HG02763 (cell line): ENCODE measurements at regions not wholly inside any gene's neighbourhood (a gene's known extent, or its start where the extent isn't known, plus 50 kb on each side); places are given as distances from the start of the nearest gene placed in this dataset.
"Not testable (repeated sequence)": the region's sequence is repeated elsewhere in the genome, so short reads cannot be mapped to it uniquely, and the experiment has no call there.

Experiments used
- ATAC-seq: cut with Tn5 transposase; IDR thresholded peaks from one replicate; pipeline ENCODE4 v1.9.1; 2021; ENCODE audit warnings: mild to moderate bottlenecking, moderate library complexity; ENCODE audit not compliant: unreplicated experiment

DNA sequence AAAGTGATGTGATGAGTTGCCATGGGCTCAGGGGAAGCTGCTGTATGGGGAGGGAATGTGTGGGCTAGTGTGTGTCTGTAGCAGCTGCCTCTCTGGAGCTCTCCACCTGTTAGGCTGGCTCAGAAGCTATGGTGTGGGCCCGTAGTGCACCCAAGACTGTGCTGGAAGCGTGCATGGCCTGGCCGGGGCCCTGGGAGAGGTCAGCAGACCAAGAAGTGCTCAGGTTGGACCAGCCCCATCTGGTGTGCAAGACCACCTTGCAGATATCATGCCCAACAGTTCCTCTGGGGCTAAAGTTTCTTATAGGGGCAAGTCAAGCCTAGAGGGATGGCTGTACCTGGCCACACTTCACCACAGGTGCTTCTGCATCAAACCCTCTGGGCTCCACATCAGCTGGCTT is 274.4 kb upstream of the CCDC179 start:
- ATAC-seq = no peak

DNA sequence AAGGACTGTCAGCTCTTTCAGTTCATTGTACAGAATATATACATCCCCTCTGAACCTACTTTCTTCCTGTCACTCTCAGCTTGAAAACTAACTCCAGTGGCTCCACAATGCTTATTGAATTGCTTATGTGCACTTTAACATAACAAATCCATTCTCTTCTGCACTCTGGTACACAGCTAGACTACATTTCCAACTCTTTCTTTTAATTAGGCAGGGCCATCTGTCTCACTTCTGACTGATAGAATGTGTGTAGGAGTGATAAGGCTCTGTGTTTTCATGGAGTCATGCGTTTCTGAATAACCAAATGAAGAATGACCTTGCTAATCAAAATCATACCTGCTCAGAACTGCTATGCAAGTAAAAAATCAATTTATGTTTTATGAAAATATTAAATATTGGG is 278.5 kb upstream of the CCDC179 start:
- no peak for ATAC-seq

DNA sequence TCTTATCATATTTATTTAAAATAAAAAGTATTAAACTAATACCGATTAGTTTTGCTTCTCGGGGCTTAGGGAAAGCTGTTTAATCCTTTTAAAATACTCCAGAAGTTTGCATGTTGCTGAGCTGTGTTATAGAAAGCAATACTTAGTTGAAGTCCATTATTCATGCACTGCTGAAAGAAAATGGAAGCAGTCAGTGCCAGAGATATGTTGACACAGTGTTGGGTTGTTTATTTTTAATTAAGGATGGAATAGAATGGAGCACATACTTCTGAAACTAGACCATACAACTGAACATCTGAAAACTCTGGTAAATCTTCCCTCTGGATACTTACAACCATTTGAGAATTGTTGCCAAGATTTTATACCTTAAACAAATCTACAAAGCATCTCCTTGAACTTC is 282.7 kb upstream of the CCDC179 start:
- no peak for ATAC-seq

DNA sequence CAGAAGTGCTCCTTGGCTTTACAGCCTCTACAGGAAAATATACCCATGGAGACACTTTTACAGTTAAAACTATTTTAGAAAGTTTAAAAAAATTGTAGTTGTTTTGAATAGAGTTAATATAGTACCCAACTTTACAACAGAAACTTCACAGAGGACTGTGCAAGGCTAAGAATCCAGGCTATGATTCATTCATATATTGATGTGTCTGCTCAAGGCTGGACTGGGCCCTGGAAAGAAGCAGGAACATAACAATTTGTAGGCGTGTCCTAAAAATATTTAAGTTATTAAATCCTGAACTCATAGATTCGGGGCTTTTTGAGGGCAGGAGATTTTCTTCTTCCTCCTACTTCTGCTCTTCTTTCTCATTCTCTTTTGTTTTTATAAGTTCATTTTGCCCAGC is 291.5 kb upstream of the CCDC179 start:
- no peak for ATAC-seq

DNA sequence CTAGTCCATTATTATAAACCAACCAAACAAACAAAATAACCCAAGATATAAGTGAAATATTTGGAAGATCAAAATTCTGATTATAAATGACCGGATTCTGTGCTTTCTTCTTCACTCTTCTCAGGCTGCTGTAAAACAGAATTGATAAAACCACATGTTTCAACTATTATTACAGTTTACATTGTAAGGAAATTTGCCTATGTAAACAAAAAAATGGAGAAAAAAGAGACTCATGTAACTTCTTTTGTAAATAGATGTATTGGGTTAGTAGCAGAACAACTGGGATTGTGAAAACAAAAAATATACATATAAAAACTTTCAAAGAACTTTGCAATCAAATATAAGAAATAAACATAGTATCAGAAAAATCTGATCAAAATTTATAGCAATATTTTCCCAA is 295.2 kb upstream of the CCDC179 start:
- no peak for ATAC-seq

DNA sequence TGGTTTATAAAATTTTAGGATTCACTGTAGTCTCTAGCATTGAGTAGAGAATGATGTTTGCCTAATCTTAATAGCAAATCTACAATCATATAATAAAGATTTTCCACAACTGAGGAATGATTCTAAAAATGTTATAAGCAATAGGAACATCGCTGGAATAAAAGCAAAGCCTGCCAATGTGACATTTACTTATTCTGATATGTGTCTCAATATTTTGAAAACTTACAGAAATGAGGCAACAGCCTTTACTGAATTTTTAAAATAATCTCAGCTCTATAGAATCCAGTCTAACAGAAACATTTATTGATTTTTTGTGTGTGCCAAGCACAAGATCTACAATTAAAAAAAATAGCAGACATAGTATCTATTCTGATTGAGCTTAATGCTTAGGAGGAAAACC is 303.7 kb upstream of the CCDC179 start:
- ATAC-seq = no peak

DNA sequence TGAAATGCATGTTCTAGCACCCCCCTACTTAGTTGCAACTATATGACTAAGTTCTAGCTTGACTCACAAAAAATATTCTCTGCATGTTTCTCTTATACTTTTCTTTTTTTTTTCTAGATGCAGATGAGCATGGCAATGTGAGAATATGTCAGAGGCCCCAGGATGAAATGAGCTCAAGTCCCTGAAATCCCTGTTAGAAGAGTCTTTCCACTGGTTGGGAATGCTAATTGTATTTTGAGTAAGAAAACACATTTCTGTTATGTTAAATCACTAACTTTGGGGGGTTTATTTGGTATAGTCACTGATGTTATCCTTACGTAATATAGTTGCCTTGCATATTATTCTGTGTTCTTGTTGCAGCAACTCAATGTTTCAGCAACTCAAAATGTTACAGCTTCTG is 306.1 kb upstream of the CCDC179 start:
- ATAC-seq = no peak

DNA sequence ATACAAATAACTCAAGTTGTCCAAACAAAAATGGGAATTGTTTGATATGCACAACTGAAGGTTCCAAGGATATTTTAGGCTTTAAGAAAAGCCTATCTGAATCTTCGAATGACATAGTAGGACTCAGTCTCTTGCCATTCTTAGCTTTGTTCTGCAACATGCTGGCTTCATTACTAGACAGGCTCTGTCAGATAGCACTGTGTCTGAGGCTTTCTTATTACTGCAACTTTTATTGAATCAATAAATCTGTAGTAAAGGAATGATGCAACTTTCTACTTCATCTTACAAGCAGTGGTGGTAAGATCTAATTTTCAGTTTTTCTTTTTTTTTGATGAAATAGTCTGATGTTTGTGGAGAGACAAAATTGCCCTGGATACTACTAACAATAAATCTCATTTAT is 319.3 kb upstream of the CCDC179 start:
- ATAC-seq = no peak

DNA sequence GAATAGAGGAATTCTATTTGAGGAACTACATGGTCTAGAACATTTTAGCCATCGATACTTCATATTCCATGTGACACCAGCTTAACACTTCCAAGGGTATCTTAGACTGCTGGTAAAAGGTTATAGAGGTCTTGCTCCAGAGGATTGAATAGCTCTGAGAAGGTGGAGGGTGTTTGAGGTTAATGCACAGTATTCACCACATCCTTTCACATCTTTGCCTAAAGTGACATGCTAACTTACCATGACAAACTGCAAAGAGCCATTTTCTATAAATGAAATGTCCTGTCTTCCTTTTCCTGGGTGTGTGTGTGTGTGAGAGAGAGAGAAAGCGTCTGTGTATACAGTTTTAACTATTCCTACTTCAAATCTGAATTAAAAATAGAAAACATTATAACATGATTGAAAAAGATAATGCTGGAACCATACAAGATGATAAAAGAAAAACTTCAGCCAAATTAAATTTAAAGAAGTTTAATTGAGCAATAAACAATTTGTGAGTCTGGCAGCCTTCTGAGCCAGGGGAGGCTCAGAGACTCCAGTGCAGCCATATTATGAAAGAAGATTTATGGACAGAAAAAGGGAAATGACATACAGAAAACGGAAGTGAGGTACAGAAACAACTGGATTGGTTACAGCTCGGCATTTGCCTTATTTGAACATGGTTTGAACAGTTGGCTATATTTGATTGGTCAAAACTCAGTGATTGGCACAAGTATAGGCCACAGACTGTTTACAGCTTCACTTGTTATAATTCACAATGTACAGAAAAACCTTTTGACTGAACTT is 320.9 kb upstream of the CCDC179 start:
- no peak for ATAC-seq

DNA sequence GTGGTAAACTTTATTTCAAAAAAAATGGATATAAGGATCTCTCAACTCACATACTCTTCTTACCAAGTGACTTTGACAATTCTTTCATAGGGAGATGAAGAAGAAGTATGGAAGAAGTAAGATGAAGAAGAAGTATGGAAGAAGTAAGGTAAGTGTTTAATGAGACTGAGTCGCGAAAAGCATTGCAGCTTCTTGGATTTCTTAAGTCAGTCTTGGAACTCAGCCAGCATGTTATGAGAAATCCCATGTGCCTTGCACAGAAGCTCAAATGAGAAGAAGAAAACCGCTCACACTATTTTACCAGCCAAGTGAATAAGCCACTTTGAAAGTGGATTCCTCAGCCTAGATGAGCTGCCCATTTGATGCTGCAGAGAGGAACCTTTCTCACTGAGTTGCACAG is 332.0 kb upstream of the CCDC179 start:
- no peak for ATAC-seq

DNA sequence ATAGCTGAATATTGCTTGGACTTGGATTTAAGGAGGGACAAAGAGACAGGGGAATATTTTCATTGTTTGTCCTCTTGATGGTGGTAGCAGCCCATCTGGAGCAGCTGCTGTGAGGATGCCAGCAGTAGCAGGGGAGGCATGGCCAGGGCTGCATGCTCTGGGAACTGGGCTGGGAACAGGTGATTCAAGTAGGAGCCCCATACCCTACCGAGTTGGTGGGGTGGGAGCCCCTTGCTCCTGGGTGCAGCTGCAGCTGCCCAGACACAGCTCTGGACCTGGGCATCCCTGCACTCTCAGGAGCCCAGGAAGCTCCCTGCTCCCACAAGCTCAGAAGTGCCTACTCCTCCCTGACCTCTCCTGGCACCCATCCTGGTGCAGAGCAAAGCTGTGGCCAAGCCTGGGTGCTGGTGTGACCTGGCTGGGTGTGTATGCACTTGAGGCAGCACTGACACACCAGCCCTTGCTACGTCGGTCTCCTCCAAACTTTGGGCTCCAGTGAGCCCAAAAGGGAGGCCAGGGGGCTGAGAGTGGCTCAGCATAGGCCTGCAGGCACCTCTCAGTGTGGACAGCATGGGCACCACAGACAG is 341.8 kb upstream of the CCDC179 start:
- ATAC-seq = no peak

DNA sequence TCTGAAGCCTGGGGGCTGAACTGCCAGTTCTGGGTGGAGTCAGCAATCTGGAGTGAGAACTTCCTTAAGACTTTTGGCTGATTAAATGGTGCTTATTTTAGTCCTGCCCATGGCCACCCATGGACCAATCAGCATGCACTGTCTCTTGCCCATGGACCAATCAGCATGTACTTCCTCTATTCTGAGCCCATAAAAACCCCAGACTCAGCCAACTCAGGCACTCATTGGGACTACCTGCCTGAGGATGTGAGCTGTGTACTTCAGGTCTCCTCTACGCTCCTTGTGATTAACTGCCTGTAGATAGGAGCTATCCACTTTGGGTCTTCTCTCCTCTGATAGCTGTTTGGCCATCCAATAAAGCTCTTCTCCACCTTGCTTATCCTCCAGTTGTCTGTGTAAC is 342.3 kb upstream of the CCDC179 start:
- no peak for ATAC-seq

DNA sequence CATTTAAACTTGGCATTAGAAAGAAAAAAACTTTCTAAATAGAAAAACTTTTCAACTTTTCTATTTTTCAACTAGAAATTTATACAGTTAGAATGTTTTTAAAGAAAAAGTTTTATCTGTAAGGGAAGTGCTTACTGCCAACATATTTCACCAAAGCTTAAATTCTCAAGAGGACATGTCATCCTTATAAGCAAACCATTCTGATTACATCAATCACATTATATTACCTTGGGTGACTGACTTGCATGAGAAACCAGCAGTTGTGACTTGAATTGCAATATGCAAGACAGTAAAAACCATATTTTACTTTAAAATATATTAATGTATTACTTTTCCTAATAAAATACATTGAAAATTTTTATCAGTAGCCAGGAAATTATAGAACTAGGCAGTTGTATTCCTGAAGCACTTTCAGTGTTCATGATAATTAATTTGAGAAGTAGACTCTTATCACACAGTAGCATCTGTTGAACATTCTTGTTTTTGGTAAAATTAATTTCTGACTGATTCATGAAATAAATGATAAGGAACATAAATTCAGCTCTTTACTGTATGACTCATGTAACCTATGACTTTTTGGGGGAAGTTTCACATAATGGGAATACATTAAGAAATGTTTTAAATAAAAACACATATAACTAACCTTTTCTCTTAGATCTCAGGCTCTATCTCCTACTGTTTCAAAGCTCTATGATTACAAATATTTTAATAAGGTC is 345.0 kb upstream of the CCDC179 start:
- no peak for ATAC-seq

DNA sequence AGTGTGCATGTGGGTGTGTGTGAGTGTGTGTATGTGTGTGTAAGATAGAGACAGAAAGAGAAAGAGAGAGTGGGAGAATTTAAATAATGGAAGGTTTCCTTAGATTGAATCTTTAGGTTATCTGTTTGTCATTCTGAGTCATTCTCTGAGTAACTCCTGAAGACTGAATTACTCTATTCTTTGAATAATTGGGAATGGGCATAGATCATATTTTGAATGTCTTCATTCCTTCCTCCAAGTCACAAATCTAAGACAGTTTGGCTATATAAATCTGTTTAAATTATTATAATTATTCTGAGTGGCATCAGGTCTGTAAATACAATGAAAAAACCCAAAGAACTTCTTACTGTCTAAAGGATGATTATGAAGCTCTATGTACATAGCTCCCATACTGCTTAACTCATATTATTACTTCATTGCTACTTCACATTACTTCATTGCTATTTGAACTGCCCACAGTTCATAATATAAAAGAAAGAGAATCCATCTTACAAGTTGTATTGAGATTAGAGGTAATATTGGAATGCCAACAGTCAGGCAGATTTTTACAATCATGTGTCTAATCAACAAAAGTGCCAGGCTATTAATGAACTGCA is 346.6 kb upstream of the CCDC179 start:
- no peak for ATAC-seq

DNA sequence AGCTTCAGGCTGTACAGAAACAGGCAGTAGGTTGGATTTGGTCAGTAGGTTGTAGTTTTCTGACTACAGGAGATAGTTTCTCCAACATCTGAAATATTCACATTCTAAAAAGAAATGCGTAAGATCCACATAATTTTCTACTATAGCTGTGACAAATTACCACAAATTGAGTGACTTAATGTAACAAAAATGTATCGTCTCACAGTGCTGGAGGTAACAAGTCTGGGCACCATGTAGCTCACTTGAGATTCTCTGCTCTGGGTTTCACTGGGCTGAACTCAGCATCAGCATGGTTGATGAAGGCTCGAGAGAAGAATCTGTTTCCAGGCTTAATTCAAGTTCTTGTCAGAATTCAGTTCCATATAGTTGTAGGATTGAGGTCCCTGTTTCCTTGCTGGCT is 350.9 kb upstream of the CCDC179 start:
- no peak for ATAC-seq

DNA sequence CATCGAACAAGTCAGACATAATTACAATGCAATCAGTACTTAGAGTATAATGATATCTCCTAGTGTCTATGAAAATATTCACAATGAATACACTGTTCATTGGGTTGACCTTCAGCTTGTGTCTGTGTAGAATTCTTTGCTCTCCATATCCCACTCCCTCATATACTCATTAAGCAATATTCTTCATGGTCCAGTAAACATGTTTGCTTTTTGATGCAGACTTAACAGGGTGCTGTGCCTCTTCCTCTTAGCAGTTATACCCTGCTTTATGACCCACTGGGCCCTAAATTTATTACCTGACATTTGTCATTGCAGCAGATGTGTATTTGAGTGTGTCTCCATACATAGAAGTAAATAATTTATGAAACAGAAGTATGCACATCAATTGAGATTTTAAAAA is 352.5 kb upstream of the CCDC179 start:
- no peak for ATAC-seq

DNA sequence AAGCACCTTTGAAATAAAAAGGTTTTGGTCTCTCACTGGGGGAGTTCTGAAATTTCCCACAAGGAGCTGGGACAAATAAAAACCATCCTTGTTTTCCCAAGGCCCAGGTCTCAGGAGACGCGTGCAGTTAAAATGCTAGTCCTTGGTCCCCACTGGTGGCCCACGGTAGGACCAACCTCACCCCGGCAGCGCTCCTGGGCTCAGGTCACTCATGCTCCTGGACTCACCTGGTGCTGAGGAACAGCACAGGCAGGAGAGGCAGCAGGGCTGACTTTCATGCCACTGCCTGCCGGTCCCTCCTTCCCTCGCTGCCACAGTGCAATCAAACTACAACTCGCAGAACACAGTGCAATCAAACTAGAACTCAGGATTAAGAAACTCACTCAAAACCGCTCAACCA is 356.8 kb upstream of the CCDC179 start:
- no peak for ATAC-seq

DNA sequence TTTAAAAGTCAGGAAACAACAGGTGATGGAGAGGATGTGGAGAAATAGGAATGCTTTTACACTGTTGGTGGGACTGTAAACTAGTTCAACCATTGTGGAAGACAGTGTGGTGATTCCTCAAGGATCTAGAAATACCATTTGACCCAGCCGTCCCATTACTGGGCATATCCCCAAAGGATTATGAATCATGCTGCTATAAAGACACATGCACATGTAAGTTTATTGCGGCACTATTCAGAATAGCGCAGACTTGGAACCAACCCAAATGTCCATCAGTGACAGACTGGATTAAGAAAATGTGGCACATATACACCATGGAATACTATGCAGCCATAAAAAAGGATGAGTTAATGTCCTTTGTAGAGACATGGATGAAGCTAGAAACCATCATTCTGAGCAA is 359.8 kb upstream of the CCDC179 start:
- ATAC-seq = not testable (repeated sequence)

DNA sequence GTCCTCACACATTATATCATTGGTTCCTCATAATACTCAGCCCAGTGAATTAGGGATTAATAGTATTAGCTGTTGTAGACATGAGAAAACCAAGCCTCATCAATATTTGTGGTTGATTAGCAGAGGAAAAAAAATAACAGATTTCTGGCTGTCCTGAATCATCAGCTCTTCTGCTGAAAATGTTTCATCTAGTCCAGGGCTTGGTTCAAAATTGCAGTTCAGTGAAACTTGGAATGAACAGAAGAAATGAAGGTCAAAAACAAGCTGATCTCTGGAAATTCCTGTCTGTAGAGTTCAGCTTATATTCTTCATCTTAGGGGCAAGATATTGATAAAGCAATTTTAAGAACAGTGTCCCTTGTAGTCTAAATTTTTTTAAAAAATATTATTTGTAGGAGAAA is 361.1 kb upstream of the CCDC179 start:
- ATAC-seq = no peak

DNA sequence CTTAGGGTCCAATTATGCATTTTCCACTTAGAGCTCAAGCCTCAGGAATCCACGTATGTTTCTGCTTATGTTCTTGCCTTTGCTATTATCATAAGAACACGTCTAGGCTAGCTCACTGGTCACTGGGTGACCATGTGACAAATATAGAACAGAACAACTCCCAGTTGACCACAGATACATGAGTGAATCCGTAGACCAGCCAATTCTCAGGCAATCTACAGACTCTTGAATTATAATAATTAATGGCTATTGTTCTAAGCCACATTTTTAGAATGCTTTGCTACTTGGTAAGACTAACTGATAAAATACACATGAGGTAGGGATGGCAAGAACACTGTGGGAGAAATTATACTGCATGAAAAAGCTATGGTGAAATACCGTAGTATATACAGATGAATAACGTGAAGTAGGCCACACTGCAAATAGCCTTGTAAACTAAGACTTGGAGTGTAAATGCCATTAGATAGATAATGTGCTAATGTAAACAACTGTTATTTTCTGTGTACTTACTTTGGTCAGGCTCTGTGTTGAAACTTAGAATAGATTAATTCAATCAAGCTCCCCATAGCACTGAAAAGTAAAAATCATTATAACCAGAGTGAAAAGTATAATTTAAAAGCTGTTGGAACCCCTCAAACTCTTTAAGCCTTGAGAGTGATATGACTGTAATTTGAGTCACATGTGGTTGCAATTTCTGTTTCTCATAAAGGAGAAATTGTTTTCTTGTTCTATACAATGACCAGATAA is 366.2 kb upstream of the CCDC179 start:
- no peak for ATAC-seq

DNA sequence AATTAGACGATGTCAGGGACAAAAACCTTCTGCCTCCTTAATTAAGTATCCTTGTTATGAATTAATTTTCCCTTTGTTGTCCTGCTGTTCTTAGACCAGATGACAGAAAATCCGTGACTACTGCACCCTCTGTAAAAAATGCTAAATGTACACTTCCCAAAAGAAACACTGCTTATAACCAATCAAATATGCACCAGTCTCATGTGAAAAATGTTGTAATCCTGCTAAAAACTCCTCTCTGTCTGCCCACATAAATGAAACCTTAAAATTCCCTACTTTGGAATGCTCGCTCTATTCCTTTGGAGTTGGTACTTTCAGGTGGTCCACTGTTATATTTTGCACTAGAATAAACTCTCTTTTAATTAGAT is 366.8 kb upstream of the CCDC179 start:
- ATAC-seq = no peak
